Fibroblast of mammary gland (primary cell): ENCODE measurements at regions not wholly inside any gene's neighbourhood (a gene's known extent, or its start where the extent isn't known, plus 50 kb on each side); places are given as distances from the start of the nearest gene placed in this dataset.

Source experiments
- DNase-seq: peaks from one replicate; pipeline ENCODE4 v3.0.0-alpha.2; 2010; ENCODE audit warnings: low read depth
- H3K4me3 ChIP-seq: 2 replicates; pipeline ENCODE4 v1.5.1; 2011; ENCODE audit warnings: low read depth, mild to moderate bottlenecking, low read length, moderate library complexity; ENCODE audit not compliant: control insufficient read depth
- CTCF ChIP-seq: conservative IDR thresholded peaks from 2 replicates; pipeline ENCODE4 v1.5.1; 2011; ENCODE audit warnings: low read depth, low read length, inconsistent platforms; ENCODE audit not compliant: control insufficient read depth, insufficient read depth

- TF ChIP-seq CTCF: no peak
- H3K4me3 ChIP-seq: no peak overlapping the region
- DNase-seq: no peak
Observed at GRCh38 chr12:92276276-92276675, 130.6 kb upstream of the BTG1 start.

- DNase-seq: no peak
- no peak overlapping the region for H3K4me3 ChIP-seq
- TF ChIP-seq CTCF: no peak
Observed at GRCh38 chr12:92275443-92276154, 130.0 kb upstream of the BTG1 start.

- H3K4me3 ChIP-seq: no peak overlapping the region
- no peak for TF ChIP-seq CTCF
- no peak for DNase-seq
Observed at GRCh38 chr12:92273076-92273475, 127.4 kb upstream of the BTG1 start.

GRCh38 chr12:92272061-92272964 is 126.7 kb upstream of the BTG1 start:
- no peak for TF ChIP-seq CTCF
- DNase-seq: no peak
- no peak overlapping the region for H3K4me3 ChIP-seq

- DNase-seq: no peak
Observed at GRCh38 chr12:92271341-92271740, 125.7 kb upstream of the BTG1 start.

GRCh38 chr12:92270521-92270920 is 124.9 kb upstream of the BTG1 start:
- no peak for DNase-seq
- H3K4me3 ChIP-seq: no peak overlapping the region
- no peak for TF ChIP-seq CTCF

More at GRCh38 chr12:92271341-92271740, 125.7 kb upstream of the BTG1 start:
- no peak for TF ChIP-seq CTCF
- no peak overlapping the region for H3K4me3 ChIP-seq
